HG02943 (cell line): ENCODE measurements at regions not wholly inside any gene's neighbourhood (a gene's known extent, or its start where the extent isn't known, plus 50 kb on each side); places are given as distances from the start of the nearest gene placed in this dataset.
"Not testable (repeated sequence)": the region's sequence is repeated elsewhere in the genome, so short reads cannot be mapped to it uniquely, and the experiment has no call there.

Experiments used
- ATAC-seq: cut with Tn5 transposase; IDR thresholded peaks from one replicate; pipeline ENCODE4 v1.9.1; 2021; ENCODE audit warnings: mild to moderate bottlenecking, low read depth, moderate library complexity; ENCODE audit not compliant: unreplicated experiment

GRCh38 chr5:90214991-90215390 lies 194.6 kb downstream of the CETN3 start:
- ATAC-seq: no peak

- ATAC-seq: not testable (repeated sequence)
Measured at GRCh38 chr5:90208323-90208722, 201.2 kb downstream of the CETN3 start.

GRCh38 chr5:90201923-90202322 lies 207.6 kb downstream of the CETN3 start:
- ATAC-seq: no peak

GRCh38 chr5:90193185-90193822 lies 216.3 kb downstream of the CETN3 start:
- no peak for ATAC-seq

GRCh38 chr5:90191352-90192045 lies 218.1 kb downstream of the CETN3 start:
- no peak for ATAC-seq

- no peak for ATAC-seq
Measured at GRCh38 chr5:90185897-90186468, 223.6 kb downstream of the CETN3 start.

GRCh38 chr5:90184764-90185163 lies 224.8 kb downstream of the CETN3 start:
- ATAC-seq: no peak

GRCh38 chr5:90182726-90183125 lies 226.8 kb downstream of the CETN3 start:
- no peak for ATAC-seq

GRCh38 chr5:90174236-90174635 lies 235.3 kb downstream of the CETN3 start:
- ATAC-seq: no peak

- ATAC-seq: no peak
Measured at GRCh38 chr5:90173299-90174030, 236.1 kb downstream of the CETN3 start.

- ATAC-seq: no peak
Measured at GRCh38 chr5:90171466-90171865, 238.1 kb downstream of the CETN3 start.

GRCh38 chr5:90170261-90170660 lies 239.3 kb downstream of the CETN3 start:
- no peak for ATAC-seq

- ATAC-seq: no peak
Measured at GRCh38 chr5:90169078-90169477, 240.5 kb downstream of the CETN3 start.

- ATAC-seq: no peak
Measured at GRCh38 chr5:90168399-90168798, 241.2 kb downstream of the CETN3 start.

GRCh38 chr5:90166816-90167215 lies 242.7 kb downstream of the CETN3 start:
- ATAC-seq: no peak

- no peak for ATAC-seq
Measured at GRCh38 chr5:90162324-90162723, 247.2 kb downstream of the CETN3 start.

- ATAC-seq: no peak
Measured at GRCh38 chr5:90161414-90161813, 248.1 kb downstream of the CETN3 start.

- ATAC-seq: no peak
Measured at GRCh38 chr5:90158131-90158530, 251.4 kb downstream of the CETN3 start.

GRCh38 chr5:90153031-90153430 lies 256.5 kb downstream of the CETN3 start:
- no peak for ATAC-seq

GRCh38 chr5:90144625-90145327 lies 264.8 kb downstream of the CETN3 start:
- no peak for ATAC-seq

- no peak for ATAC-seq
Measured at GRCh38 chr5:90142541-90142940, 267.0 kb downstream of the CETN3 start.
